Astrocyte of the spinal cord (primary cell): ENCODE measurements at regions not wholly inside any gene's neighbourhood (a gene's known extent, or its start where the extent isn't known, plus 50 kb on each side); places are given as distances from the start of the nearest gene placed in this dataset.

ENCODE experiments used
- DNase-seq: peaks from one replicate; pipeline ENCODE4 v3.0.0; 2011; ENCODE audit warnings: low read depth, low spot score
- H3K4me3 ChIP-seq: 2 replicates; pipeline ENCODE4 v1.5.1; 2011; ENCODE audit warnings: low read depth, mild to moderate bottlenecking, low read length, moderate library complexity
- in situ Hi-C: cut with HindIII; loops from 2 replicates; pipeline ENCODE4 v1.10.0; 2017; ENCODE audit warnings: low sequenced_read_pairs
- TF ChIP-seq, protein P1 (sequence below): IDR thresholded peaks from 2 replicates; pipeline ENCODE4 v1.5.1; 2012; ENCODE audit warnings: low read depth, mild to moderate bottlenecking, low read length, inconsistent platforms

DNA sequence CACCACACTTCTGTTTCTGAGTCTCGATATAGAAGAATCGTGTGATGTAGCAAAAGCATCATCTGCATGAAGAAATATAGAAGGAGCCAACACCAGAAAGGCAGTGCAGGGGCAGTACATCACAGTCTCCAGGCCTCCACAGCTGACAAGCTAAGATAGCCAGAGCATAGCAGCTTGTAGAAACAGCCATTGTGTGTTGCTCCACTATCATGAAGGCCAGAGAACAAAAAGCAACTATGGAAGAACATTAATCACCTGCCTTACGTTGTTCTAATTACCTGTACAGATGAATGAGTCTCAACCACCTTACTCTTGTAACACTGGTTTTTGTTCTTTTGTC, 129.0 kb downstream of the RND3 start:
- in situ Hi-C loops, result no loop called here
- TF ChIP-seq, protein P1, sequence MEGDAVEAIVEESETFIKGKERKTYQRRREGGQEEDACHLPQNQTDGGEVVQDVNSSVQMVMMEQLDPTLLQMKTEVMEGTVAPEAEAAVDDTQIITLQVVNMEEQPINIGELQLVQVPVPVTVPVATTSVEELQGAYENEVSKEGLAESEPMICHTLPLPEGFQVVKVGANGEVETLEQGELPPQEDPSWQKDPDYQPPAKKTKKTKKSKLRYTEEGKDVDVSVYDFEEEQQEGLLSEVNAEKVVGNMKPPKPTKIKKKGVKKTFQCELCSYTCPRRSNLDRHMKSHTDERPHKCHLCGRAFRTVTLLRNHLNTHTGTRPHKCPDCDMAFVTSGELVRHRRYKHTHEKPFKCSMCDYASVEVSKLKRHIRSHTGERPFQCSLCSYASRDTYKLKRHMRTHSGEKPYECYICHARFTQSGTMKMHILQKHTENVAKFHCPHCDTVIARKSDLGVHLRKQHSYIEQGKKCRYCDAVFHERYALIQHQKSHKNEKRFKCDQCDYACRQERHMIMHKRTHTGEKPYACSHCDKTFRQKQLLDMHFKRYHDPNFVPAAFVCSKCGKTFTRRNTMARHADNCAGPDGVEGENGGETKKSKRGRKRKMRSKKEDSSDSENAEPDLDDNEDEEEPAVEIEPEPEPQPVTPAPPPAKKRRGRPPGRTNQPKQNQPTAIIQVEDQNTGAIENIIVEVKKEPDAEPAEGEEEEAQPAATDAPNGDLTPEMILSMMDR, result no peak
- DNase-seq, result no peak
- no peak overlapping the region for H3K4me3 ChIP-seq

DNA sequence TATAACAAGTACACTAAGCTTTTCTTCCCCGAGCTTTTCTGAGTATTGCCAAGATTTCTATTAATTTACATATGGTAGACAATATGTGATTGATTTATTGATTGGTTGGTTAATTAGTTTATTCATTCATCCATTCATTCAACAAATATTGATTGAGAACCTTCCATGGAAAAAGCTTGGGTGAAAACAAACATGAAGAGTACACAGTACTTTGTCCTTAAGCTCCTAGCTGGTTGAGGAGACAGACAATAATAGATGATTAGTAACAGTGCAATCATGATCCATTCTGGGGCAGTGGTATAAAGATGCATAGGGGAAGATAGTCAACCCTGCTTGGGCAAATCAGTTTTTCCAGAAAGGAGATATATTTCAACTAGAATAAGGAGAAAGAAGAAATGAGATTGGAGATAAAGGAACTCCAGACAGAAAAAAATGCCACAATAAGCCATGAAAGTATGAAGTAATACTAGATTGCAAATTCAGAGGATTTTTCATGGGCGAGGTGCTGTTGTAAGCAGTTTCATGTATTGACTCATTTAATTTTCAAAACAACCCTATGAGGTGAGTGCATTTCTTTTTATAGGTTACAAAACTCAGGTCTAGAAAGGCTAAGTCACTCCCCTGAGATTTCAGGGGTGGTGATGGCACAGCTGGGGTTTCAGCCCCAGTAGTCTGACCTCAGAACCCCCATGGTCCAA, 129.5 kb downstream of the RND3 start:
- no peak for DNase-seq
- H3K4me3 ChIP-seq, result no peak overlapping the region
- TF ChIP-seq, protein P1, result no peak
- in situ Hi-C loops, result no loop called here

DNA sequence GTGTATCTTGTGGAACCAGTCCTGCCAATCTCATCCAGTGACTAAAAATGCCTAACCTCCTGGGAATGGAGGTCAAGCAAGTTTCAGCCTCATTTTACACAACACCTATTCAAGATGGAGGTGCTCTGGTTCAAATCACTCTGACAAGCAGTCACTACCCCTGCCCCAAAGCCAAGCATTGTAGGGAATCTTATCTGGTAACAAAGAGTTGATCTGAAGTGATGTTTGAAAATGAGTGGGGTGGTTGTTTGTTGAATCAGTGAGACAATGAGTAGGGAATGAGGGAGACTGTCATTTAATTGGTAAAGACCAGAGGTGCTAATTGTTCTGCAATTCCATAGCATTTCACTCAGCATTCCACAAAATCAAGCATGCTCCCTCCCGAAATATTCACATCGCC, 132.0 kb downstream of the RND3 start:
- in situ Hi-C loops, result no loop called here
- no peak for DNase-seq
- no peak overlapping the region for H3K4me3 ChIP-seq
- TF ChIP-seq, protein P1, result no peak

DNA sequence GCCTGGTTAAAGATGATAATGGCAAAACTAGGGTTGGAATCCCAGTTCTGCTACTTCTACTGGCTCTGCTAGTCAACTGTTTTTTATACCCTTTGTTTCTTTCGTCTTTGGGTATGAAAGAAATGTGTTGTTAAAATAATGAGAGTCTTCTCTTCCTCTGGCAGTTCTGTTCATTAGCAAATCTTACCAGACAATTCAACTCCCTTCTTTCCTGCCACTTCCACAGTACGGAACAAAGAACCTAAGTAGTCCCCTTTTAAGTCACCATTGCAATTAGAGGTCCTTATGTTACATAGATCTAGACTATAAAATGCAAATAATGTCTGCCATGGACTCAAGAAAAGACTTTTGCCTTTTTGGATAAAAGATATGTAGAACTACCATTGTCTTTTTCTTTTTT, 134.1 kb downstream of the RND3 start:
- H3K4me3 ChIP-seq, result no peak overlapping the region
- no peak for DNase-seq
- TF ChIP-seq, protein P1, result no peak
- in situ Hi-C loops, result no loop called here

DNA sequence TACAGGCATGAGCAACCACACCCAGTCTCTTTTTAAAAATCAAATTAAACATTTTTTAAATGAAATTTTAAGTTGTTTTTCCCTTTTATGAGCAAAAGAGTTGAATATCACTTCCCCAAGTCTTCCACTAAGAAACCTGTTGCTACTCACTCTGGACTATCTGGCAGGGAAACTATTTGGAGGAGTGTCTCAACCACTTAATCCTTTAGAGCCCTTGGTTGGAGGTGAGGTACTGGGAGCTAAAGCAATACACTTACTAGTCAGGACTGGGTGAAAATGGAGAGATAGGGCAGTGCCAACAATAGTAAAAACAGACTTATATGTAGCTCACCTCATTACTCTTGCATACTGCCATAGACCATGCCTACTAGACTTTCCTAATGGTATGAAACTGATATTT, 135.5 kb downstream of the RND3 start:
- DNase-seq, result no peak
- in situ Hi-C loops, result no loop called here
- TF ChIP-seq, protein P1, result no peak
- no peak overlapping the region for H3K4me3 ChIP-seq

DNA sequence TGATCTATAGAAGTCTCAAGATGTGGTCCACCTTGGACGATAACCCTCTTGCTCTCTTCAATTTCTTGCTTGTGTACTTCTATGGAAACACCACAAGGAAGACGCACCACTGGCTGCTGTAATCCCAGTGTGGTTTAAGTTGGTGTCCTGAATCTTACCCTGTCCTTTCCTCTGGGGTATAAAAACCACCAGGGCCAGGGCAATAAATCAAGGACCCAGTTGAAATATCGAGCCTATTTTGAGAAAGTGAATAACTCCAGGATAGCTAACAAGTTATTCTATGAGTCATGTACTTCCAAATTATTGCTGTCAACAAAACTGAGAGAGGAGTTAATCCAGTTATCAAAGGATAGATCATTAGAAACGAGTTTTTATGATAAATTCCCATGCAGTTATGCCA, 137.0 kb downstream of the RND3 start:
- no peak overlapping the region for H3K4me3 ChIP-seq
- DNase-seq, result no peak
- TF ChIP-seq, protein P1, result no peak
- in situ Hi-C loops, result no loop called here

DNA sequence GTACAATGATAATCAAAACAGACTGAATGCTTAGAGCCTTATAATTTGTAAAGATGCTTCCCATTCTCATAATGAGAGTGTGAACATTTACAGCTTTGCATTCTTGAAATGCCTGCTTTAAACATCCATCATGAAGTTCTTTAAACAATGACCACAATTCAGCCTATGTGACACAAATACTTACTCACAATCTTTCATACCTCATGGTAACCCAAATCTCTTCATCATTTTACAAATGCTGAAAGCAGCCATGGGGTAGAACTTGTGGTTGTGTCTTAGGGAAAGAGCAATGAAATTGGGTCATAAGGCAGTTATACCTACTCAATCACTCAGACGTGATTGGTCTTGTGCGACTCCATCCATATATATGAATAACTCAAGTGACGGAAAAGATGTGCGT, 140.7 kb downstream of the RND3 start:
- H3K4me3 ChIP-seq, result no peak overlapping the region
- no peak for DNase-seq
- TF ChIP-seq, protein P1, result no peak
- in situ Hi-C loops, result no loop called here
